Omental fat pad (tissue), 3 donors: ENCODE measurements at regions not wholly inside any gene's neighbourhood (a gene's known extent, or its start where the extent isn't known, plus 50 kb on each side); places are given as distances from the start of the nearest gene placed in this dataset.

Experiments
- ATAC-seq: fragments of 150-250 bp; one replicate; pipeline ENCODE4 v1.9.1; 2016; ENCODE audit warnings: mild to moderate bottlenecking, moderate library complexity; ENCODE audit not compliant: low FRiP score
- DNase-seq: peaks from one replicate; pipeline ENCODE4 v3.0.0-alpha.2; 2019; ENCODE audit warnings: low spot score
- CTCF ChIP-seq, 3 donors: fragments of 450-650 bp; IDR thresholded peaks; one replicate each; pipeline ENCODE4 v1.5.1; 2016 to 2017; ENCODE audit warnings: antibody characterized with exemption in 3 of 3, mild to moderate bottlenecking in 3 of 3, moderate library complexity in 2 of 3

- ATAC-seq (no peak), DNase-seq (no peak)
- no peak for TF ChIP-seq CTCF (IDR thresholded peaks at IDR 0.05)
Observed at GRCh38 chr10:76667408-76668370, 969.9 kb downstream of the KCNMA1 start.

- ATAC-seq (no peak), DNase-seq (no peak)
- TF ChIP-seq CTCF (IDR thresholded peaks at IDR 0.05): no peak
Observed at GRCh38 chr10:76666891-76667290, 970.7 kb downstream of the KCNMA1 start.

GRCh38 chr10:76665029-76665428 lies 972.6 kb downstream of the KCNMA1 start:
- no peak for DNase-seq
- no peak for TF ChIP-seq CTCF (IDR thresholded peaks at IDR 0.05)
- no peak for ATAC-seq

GRCh38 chr10:76657337-76658012 lies 980.1 kb downstream of the KCNMA1 start:
- DNase-seq (no peak), ATAC-seq (no peak)
- no peak for TF ChIP-seq CTCF (IDR thresholded peaks at IDR 0.05)

- no peak for TF ChIP-seq CTCF (IDR thresholded peaks at IDR 0.05)
- DNase-seq (no peak), ATAC-seq (no peak)
Observed at GRCh38 chr10:76651154-76651553, 986.5 kb downstream of the KCNMA1 start.

GRCh38 chr10:76649723-76650127 lies 987.9 kb downstream of the KCNMA1 start:
- DNase-seq (no peak), ATAC-seq (no peak)
- TF ChIP-seq CTCF (IDR thresholded peaks at IDR 0.05): no peak
